ENCODE measurements at regions not wholly inside any gene's neighbourhood (a gene's known extent, or its start where the extent isn't known, plus 50 kb on each side); places are given as distances from the start of the nearest gene placed in this dataset.

GRCh38 chr3:106272302-106272701, 403.5 kb upstream of the CBLB start:
- TF ChIP-seq EZH2 (IDR thresholded peaks at IDR 0.05; ENCODE audit: borderline replicate concordance, low read length) = no peak
- no peak for TF ChIP-seq CTCF (conservative IDR thresholded peaks at IDR 0.05 in 1 of 2, IDR thresholded peaks at IDR 0.05 in 1 of 2; ENCODE audit: extremely low read depth in 1 of 2, insufficient read depth in 1 of 2, low read depth in 1 of 2, low read length in 2 of 2)

Data from mammary epithelial cell (primary cell).